ENCODE measurements at regions not wholly inside any gene's neighbourhood (a gene's known extent, or its start where the extent isn't known, plus 50 kb on each side); places are given as distances from the start of the nearest gene placed in this dataset.

- no peak for TF ChIP-seq POLR2AphosphoS5 (IDR thresholded peaks at IDR 0.05; ENCODE audit: borderline replicate concordance, low read depth, low read length)
- TF ChIP-seq EZH2 (IDR thresholded peaks at IDR 0.05): no peak
These were observed 100.4 kb upstream of the GALNT18 start for GRCh38 chr11:11722246-11722645.

Measured in SK-N-MC (cell line).